CD14-positive monocyte (primary cell): ENCODE measurements at regions not wholly inside any gene's neighbourhood (a gene's known extent, or its start where the extent isn't known, plus 50 kb on each side); places are given as distances from the start of the nearest gene placed in this dataset.

Experiments
- DNase-seq, 3 donors: peaks; one replicate each; pipeline ENCODE4 v3.0.0-alpha.2; 2011 to 2022
- H2AFZ ChIP-seq: 2 replicates; pipeline ENCODE4 v1.6.0; 2012; ENCODE audit warnings: mild to moderate bottlenecking, low read depth, low read length, inconsistent platforms; ENCODE audit not compliant: insufficient read depth, poor library complexity, severe bottlenecking
- H3K27ac ChIP-seq, 2 donors: 1 replicate in 1 of 2; 2 replicates in 1 of 2; pipeline ENCODE4 v1.5.1; 2012 to 2013; ENCODE audit warnings: low read length in 2 of 2, control low read depth in 1 of 2, inconsistent platforms in 1 of 2, low read depth in 1 of 2, mild to moderate bottlenecking in 1 of 2
- H3K27me3 ChIP-seq, 2 donors: one replicate each; pipeline versions ENCODE4 v1.6.0 to v1.6.1; 2011 to 2013; ENCODE audit warnings: low read length in 2 of 2; ENCODE audit not compliant: control insufficient read depth in 2 of 2, insufficient read depth in 2 of 2
- H3K36me3 ChIP-seq, 2 donors: replicated peaks in 1 of 2; 1 replicate in 1 of 2; 2 replicates in 1 of 2; pipeline versions ENCODE4 v1.5.1 to v1.6.1; 2012 to 2013; ENCODE audit warnings: low read length in 2 of 2, control low read depth in 1 of 2, inconsistent platforms in 1 of 2, mild to moderate bottlenecking in 1 of 2; ENCODE audit not compliant: insufficient read depth in 2 of 2, control insufficient read depth in 1 of 2
- H3K4me1 ChIP-seq, 2 donors: 1 replicate in 1 of 2; 2 replicates in 1 of 2; pipeline versions ENCODE4 v1.5.1 to v1.6.1; 2012 to 2013; ENCODE audit warnings: low read length in 2 of 2, control low read depth in 1 of 2, inconsistent platforms in 1 of 2, mild to moderate bottlenecking in 1 of 2, moderate library complexity in 1 of 2; ENCODE audit not compliant: insufficient read depth in 2 of 2, control insufficient read depth in 1 of 2
- H3K4me2 ChIP-seq: replicated peaks from 2 replicates; pipeline ENCODE3; 2012; ENCODE audit warnings: low read length, moderate library complexity, mild to moderate bottlenecking; ENCODE audit not compliant: poor library complexity, severe bottlenecking; ENCODE audit errors: extremely low read depth
- H3K4me3 ChIP-seq, 3 experiments: fragments of 200-600 bp in 1 of 3; sonication (generic) in 1 of 3; replicated peaks in 1 of 3; 1 replicate in 2 of 3; 2 replicates in 1 of 3; pipeline ENCODE4 v1.5.1; 2011 to 2013; ENCODE audit warnings: low read length in 3 of 3, mild to moderate bottlenecking in 3 of 3, control low read depth in 2 of 3, low read depth in 2 of 3, inconsistent platforms in 1 of 3, moderate library complexity in 1 of 3
- H3K79me2 ChIP-seq: 2 replicates; pipeline ENCODE4 v1.6.0; 2012; ENCODE audit warnings: mild to moderate bottlenecking, control low read depth, inconsistent platforms, low read length, moderate library complexity; ENCODE audit not compliant: insufficient read depth
- H3K9ac ChIP-seq: 2 replicates; pipeline ENCODE4 v1.6.0; 2017; ENCODE audit warnings: low read length, mild to moderate bottlenecking; ENCODE audit not compliant: insufficient read depth, poor library complexity, severe bottlenecking
- H3K9me3 ChIP-seq, 2 donors: replicated peaks in 1 of 2; 1 replicate in 1 of 2; 2 replicates in 1 of 2; pipeline versions ENCODE4 v1.5.1 to v1.6.1; 2012 to 2013; ENCODE audit warnings: low read length in 2 of 2, control low read depth in 1 of 2; ENCODE audit not compliant: control insufficient read depth in 1 of 2, insufficient read depth in 1 of 2
- H4K20me1 ChIP-seq: 2 replicates; pipeline ENCODE4 v1.6.0; 2012; ENCODE audit warnings: mild to moderate bottlenecking, low read length, control low read depth, moderate library complexity; ENCODE audit not compliant: insufficient read depth
- H3K27ac Mint-ChIP-seq, 7 donors: one replicate each; pipeline ENCODE4 v1.8.0; 2020; ENCODE audit warnings: mild to moderate bottlenecking in 7 of 7, mixed read lengths in 7 of 7, moderate library complexity in 6 of 7, inconsistent platforms in 2 of 7
- H3K27me3 Mint-ChIP-seq, 3 donors: one replicate each; pipeline ENCODE4 v1.8.0; 2021 to 2022; ENCODE audit warnings: low read depth in 3 of 3, mild to moderate bottlenecking in 3 of 3, mixed read lengths in 3 of 3, moderate library complexity in 3 of 3, inconsistent platforms in 1 of 3
- H3K36me3 Mint-ChIP-seq, 2 donors: one replicate each; pipeline ENCODE4 v1.8.0; 2020; ENCODE audit warnings: mixed read lengths in 2 of 2, inconsistent platforms in 1 of 2, mild to moderate bottlenecking in 1 of 2
- H3K4me1 Mint-ChIP-seq: one replicate; pipeline ENCODE4 v1.8.0; 2020; ENCODE audit warnings: mild to moderate bottlenecking, mixed read lengths
- H3K4me3 Mint-ChIP-seq, 2 donors: one replicate each; pipeline ENCODE4 v1.8.0; 2020; ENCODE audit warnings: mild to moderate bottlenecking in 2 of 2, mixed read lengths in 2 of 2, moderate library complexity in 1 of 2
- H3K9me3 Mint-ChIP-seq, 7 donors: one replicate each; pipeline ENCODE4 v1.8.0; 2020 to 2022; ENCODE audit warnings: mixed read lengths in 7 of 7, mild to moderate bottlenecking in 6 of 7, moderate library complexity in 6 of 7, inconsistent platforms in 2 of 7
- WGBS: methylation state at CpG from one replicate; pipeline ENCODE4 v1.1.5; 2013; ENCODE audit warnings: missing lambda C conversion rate; ENCODE audit not compliant: insufficient coverage; 5-methylcytosine and 5-hydroxymethylcytosine counted together
- intact Hi-C, 2 donors: fragments of 100-400 bp; cut with micrococcal nuclease; formaldehyde crosslinking; loops; one replicate each; pipeline versions ENCODE4 v1.15.0 to v1.15.1; 2023
- TF ChIP-seq, protein P1 (sequence below): fragments of 200-600 bp; IDR thresholded peaks from one replicate; pipeline ENCODE4 v1.8.0; 2022; ENCODE audit warnings: antibody characterized with exemption, mild to moderate bottlenecking

DNA sequence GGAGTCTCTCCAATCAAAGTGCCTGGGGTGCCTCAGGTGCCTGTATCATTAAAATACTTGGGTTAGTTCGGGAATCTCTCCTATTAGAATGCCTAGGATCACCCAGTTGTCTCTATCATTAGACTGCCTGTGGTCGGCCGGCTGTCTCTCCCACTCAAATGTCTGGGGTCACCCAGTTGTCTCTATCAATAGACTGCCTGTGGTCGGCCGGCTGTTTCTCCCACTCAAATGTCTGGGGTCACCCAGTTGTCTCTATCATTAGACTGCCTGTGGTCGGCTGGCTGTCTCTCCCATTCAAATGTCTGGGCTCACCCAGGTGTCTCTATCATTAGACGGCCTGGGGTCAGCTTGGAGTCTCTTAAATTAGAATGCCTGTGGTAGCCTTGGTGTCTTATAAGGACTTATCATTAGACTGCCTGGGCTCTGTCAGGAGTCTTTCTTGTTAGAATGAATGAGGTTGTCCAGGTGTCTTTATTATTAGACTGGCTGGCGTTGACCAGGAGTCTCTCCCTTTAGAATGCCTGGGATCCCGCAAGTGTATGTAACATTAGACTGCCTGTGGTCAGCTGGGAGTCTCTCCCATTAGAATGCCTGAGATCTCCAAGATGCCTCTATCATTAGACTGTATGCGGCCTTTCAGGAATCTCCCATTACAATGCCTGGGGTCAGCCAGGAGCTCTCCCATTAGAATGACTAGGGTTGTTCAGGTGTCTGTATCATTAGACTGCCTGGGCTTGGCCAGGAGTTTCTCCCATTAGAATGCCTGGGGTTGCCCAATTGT, 1555.5 kb downstream of the UQCRFS1 start:
- Histone ChIP-seq H3K9me3 (peaks cover 77 to 86% of the 10 kb centered on the region in 2 donors), H3K4me2 (no peak overlapping the region), H4K20me1 (no peaks in the 10 kb centered on the region), H3K27me3 (no peaks in the 10 kb centered on the region), H3K9ac (no peak overlapping the region), H3K4me3 (no peak overlapping the region), H2AFZ (no peak overlapping the region), H3K27ac (no peak overlapping the region), H3K4me1 (no peaks in the 10 kb centered on the region), H3K36me3 (no peaks in the 10 kb centered on the region), H3K79me2 (no peaks in the 10 kb centered on the region)
- intact Hi-C loops: no loop called here
- H3K4me3 Mint-ChIP-seq: no peak overlapping the region
- peaks cover 0 to 2% (median 2%) of the 10 kb centered on the region in 3 donors for H3K27me3 Mint-ChIP-seq
- DNase-seq: no peak
- no peak overlapping the region for H3K27ac Mint-ChIP-seq
- H3K36me3 Mint-ChIP-seq: no peaks in the 10 kb centered on the region
- no peaks in the 10 kb centered on the region for H3K4me1 Mint-ChIP-seq
- peaks cover 25 to 73% (median 66%) of the 10 kb centered on the region in 7 donors for H3K9me3 Mint-ChIP-seq
- TF ChIP-seq, protein P1, sequence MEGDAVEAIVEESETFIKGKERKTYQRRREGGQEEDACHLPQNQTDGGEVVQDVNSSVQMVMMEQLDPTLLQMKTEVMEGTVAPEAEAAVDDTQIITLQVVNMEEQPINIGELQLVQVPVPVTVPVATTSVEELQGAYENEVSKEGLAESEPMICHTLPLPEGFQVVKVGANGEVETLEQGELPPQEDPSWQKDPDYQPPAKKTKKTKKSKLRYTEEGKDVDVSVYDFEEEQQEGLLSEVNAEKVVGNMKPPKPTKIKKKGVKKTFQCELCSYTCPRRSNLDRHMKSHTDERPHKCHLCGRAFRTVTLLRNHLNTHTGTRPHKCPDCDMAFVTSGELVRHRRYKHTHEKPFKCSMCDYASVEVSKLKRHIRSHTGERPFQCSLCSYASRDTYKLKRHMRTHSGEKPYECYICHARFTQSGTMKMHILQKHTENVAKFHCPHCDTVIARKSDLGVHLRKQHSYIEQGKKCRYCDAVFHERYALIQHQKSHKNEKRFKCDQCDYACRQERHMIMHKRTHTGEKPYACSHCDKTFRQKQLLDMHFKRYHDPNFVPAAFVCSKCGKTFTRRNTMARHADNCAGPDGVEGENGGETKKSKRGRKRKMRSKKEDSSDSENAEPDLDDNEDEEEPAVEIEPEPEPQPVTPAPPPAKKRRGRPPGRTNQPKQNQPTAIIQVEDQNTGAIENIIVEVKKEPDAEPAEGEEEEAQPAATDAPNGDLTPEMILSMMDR: no peak
- WGBS: 85% methylated on average over 7 of the region's 10 CpGs

- Mint-ChIP-seq H3K4me3 (no peak overlapping the region), H3K9me3 (peaks cover 29 to 96% (median 82%) of the 10 kb centered on the region in 7 donors), H3K36me3 (no peaks in the 10 kb centered on the region), H3K4me1 (no peaks in the 10 kb centered on the region), H3K27ac (no peak overlapping the region), H3K27me3 (peaks cover 0 to 3% (median 2%) of the 10 kb centered on the region in 3 donors)
- no peaks in the 10 kb centered on the region for H3K36me3 ChIP-seq
- H3K9ac ChIP-seq: no peak overlapping the region
- H3K27ac ChIP-seq: no peak overlapping the region
- H3K4me3 ChIP-seq: no peak overlapping the region
- H4K20me1 ChIP-seq: no peaks in the 10 kb centered on the region
- intact Hi-C loops: no loop called here
- H3K27me3 ChIP-seq: no peaks in the 10 kb centered on the region
- DNase-seq: no peak
- no peaks in the 10 kb centered on the region for H3K4me1 ChIP-seq
- no peak overlapping the region for H2AFZ ChIP-seq
- H3K4me2 ChIP-seq: no peak overlapping the region
- TF ChIP-seq, protein P1: no peak
- H3K9me3 ChIP-seq: peaks cover 96 to 99% of the 10 kb centered on the region in 2 donors
- no peaks in the 10 kb centered on the region for H3K79me2 ChIP-seq
- WGBS: 57% methylated on average over 3 of the region's 8 CpGs
Observed at GRCh38 chr19:27654266-27654990, 1558.5 kb downstream of the UQCRFS1 start.
